GM12865 (cell line): ENCODE measurements at regions not wholly inside any gene's neighbourhood (a gene's known extent, or its start where the extent isn't known, plus 50 kb on each side); places are given as distances from the start of the nearest gene placed in this dataset.

Experiments used
- DNase-seq: peaks from one replicate; pipeline ENCODE4 v3.0.0; 2010; ENCODE audit warnings: low read depth
- H3K4me3 ChIP-seq: 2 replicates; pipeline ENCODE4 v1.5.1; 2011; ENCODE audit warnings: mild to moderate bottlenecking, low read depth, low read length, control low read depth
- TF ChIP-seq, protein P1 (sequence below): IDR thresholded peaks from 2 replicates; pipeline ENCODE4 v1.5.1; 2011; ENCODE audit warnings: low read length, control low read depth, low read depth, inconsistent platforms; ENCODE audit not compliant: insufficient read depth; ENCODE audit errors: missing control alignments

DNA sequence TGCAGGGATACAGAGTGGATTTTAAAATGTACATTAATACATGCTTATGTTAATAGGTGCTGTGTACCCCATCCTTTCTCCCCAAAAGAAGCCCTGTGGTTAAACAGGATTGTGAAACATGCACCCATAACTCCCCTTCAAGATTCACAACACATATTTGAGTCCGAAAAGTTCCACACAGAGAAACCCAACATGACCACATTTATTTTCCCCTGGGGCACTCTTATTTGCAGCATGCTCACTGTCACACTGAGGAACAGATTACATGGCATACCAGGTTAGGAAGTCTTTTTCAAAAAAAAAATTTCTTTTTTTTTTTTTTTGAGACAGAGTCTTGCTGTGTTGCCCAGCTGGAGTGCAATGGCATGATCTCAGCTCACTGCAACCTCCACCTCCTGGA lies 67.7 kb upstream of the COL5A2 start:
- TF ChIP-seq, protein P1, sequence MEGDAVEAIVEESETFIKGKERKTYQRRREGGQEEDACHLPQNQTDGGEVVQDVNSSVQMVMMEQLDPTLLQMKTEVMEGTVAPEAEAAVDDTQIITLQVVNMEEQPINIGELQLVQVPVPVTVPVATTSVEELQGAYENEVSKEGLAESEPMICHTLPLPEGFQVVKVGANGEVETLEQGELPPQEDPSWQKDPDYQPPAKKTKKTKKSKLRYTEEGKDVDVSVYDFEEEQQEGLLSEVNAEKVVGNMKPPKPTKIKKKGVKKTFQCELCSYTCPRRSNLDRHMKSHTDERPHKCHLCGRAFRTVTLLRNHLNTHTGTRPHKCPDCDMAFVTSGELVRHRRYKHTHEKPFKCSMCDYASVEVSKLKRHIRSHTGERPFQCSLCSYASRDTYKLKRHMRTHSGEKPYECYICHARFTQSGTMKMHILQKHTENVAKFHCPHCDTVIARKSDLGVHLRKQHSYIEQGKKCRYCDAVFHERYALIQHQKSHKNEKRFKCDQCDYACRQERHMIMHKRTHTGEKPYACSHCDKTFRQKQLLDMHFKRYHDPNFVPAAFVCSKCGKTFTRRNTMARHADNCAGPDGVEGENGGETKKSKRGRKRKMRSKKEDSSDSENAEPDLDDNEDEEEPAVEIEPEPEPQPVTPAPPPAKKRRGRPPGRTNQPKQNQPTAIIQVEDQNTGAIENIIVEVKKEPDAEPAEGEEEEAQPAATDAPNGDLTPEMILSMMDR = no peak
- H3K4me3 ChIP-seq = no peak overlapping the region
- no peak for DNase-seq

DNA sequence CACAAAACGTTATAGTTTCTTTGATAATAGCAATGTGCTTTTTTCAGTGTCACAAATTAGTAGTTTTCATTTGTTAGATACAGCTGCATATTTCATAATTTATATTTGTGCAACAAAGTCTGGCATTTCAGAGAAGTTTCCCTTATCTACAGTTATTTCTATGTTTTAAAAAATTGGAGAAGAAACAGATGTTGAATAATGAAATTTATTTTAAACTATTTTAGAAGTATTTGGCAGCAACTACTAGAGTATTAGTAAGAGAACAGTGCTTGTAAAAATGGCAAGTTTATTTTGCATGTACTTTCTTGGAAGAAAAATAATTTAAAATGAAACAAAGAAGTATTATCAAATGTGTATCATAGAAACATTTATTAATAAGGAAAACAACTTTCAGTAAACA lies 68.6 kb upstream of the COL5A2 start:
- no peak overlapping the region for H3K4me3 ChIP-seq
- TF ChIP-seq, protein P1 = no peak
- no peak for DNase-seq

DNA sequence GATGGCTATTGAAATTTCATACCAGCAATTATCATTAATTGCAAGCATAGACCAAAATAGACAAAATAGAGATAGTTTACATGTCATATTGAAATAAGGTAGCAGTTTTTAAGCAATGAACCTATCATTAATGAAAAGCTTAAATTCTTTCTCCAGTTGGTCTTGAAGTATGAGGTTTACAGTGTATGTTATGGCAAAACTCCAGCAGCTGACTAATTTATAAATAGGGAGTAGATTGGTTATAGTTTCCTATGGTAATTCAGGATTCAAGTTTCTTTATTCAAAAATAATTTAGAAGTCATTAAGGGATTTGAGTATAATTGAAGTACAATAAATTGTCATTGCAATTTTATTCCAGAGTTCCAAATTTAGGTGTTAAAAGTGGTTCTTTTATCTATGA lies 69.6 kb upstream of the COL5A2 start:
- no peak overlapping the region for H3K4me3 ChIP-seq
- no peak for DNase-seq
- TF ChIP-seq, protein P1 = no peak

DNA sequence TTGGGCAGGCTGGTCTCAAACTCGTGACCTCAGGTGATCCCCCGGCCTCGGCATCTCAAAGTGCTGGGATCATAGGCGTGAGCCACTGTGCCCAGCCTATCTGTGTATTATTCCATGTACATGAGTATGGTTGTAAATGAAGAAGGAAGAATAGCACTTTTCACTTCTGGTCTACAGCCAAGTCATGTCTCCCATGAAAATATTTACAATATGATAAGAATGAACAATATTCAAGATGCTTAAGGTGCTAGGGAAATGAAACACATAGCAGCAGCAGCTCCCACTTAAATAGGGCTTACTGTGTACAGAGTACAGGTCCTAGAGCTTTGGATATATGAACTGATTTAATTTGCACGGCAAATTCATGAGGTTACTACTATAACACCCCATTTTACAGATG lies 70.3 kb upstream of the COL5A2 start:
- DNase-seq = no peak
- no peak overlapping the region for H3K4me3 ChIP-seq
- TF ChIP-seq, protein P1 = no peak

DNA sequence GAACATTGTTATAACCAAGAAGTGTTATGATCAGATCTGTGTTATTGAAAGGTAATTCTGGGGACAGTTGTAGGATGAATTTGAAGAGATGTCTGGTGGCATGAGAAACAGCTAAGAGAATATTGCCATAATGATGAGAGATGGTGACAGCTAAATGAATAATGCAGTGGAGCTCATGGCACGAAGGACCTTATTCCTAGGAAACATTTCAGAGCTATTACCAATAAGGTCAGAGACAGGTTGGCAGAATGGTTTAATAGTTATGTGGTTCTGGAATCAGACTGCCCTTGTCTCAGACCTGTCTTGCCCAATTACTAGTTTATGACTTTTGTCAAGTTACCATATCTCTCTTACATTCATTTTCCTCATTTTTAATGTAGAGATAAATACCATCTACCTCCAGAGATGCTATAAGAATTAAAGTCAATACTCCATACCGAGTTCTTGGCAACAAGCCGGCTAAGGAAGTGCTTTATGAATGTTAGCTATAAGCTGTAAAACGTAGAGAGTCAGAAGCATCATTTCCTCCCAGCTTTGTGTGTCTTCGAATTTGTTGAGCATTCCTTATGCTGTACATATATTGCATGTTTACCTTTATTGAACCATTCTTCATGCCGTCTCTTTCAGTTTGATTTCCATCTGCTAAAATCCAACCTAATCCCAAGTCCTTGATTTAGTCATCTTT lies 73.6 kb upstream of the COL5A2 start:
- TF ChIP-seq, protein P1 = no peak
- DNase-seq = no peak
- no peak overlapping the region for H3K4me3 ChIP-seq

DNA sequence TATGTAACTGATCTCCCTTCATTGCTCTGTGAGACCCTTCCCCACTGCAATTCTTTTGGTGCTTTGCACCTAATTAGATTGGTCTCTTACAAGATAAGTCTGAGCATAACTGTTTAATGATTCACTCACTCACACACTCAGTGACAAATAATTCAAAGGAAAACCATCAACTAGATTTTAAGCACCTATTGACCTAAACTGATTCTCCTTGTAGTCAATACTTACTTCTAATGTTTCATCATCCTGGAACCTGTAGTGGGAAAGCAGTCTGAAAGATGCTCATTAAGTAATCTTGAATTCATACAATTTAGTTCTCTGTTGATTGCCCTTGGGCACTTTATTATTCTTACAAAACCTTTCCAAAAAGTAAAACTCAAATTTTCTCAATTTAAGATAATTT lies 74.3 kb upstream of the COL5A2 start:
- DNase-seq = no peak
- TF ChIP-seq, protein P1 = no peak
- no peak overlapping the region for H3K4me3 ChIP-seq

DNA sequence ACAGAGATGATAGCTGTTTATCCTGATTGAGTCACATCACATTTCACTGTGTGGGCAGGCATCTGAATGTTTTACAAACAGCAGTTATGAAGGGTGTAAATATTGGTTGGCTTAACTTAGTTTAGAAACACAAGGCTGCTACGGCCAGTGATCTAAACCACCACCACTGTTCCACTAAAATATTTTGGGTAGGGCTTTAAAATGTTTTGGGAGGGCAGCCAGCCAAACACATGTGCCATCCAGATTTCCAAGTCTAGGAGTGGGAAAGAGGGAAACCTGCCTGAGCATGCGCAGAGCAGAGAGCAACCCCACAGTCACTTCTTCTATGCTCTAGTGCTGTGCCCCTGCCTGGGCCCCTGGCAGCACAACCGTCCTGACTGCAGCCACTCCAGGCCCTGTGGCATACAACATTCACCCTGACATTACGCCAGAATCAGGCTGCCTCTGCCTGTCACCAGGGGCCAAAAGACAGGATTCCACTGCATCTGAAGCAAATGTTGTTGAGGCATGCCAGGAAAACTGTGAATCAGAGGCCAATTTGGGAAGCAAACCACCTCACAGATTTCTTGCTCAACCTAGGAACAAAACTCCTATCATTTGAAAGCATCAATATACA lies 74.8 kb upstream of the COL5A2 start:
- H3K4me3 ChIP-seq = no peak overlapping the region
- DNase-seq = no peak
- TF ChIP-seq, protein P1 = no peak
